CD4-positive, alpha-beta T cell treated with Interleukin-21 for 1 hour (primary cell): ENCODE measurements at regions not wholly inside any gene's neighbourhood (a gene's known extent, or its start where the extent isn't known, plus 50 kb on each side); places are given as distances from the start of the nearest gene placed in this dataset.

Experiments
- DNase-seq: peaks from one replicate; pipeline ENCODE4 v3.0.0-alpha.2; 2020

DNA sequence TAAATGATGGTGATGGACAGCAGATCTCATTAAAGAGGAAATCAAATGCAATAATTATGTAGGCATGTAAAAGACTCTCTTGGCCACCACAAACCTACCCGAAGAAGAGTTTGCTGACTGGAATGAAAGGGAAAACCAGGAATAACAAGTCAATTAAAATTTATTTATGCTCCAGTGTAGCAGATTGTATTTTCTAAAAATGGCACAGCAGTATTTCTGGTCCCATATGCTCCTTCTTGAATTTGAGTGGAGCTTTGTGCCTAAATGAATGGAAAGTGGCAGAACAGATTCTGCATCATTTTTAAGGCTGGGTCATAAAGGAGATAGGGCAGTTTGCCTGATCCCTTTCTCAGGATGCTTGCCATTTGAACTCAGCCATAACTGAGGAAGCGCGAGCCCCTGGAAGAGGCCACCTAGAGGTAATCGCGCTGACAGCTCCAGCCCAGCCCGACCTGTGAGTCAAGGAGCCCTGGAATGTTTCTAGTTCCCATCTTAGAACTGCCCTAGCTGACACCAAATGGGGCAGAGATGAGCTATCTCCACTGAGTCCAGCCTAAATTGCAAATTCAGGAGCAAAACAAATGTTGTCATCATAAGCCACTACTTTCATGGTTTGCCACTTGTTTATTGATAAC, 229.2 kb upstream of the TMTC1 start:
- no peak for DNase-seq

DNA sequence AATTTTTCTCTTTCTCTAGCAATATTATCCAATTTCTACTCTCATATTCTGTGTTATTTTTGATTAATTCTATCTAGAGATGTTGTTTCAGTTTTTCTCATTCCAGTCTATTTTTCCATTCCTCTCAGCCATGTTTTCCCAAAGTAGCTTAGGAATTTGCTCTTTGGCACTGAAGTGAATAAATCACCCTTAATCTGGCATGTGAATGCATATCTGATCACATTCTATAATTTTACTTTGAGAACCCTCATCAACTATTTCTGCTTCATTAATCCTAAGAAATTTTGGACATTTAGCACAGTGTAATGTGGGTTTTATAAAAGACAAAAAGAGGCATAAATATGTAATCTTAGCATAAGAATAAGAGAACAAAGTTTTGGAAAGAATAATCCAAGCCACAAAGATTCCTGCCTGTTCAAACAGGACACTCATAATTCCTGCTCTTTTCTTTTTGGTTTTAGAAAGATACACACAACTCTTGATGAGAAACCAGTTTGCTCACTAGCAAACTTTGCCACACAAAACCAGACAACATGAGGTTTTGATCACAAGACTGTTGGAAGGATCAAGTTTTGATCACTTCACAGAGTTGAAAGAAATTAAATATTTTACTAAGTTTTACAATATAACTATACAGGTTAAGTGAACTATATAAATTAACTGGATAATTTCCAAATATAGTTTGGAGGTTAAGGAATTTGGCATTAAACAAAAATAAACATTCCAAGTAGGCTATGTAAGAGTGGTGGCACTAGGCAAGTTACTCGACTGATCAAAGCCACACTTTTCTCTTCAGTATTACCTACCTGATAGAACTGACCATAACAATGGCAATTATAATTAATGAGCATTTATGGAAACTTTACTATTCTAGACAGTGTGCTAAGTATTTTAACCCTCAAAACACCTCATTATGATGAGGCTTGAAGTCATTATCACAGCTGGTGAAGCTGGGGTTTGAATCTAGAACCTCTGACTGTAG, 226.6 kb upstream of the TMTC1 start:
- no peak for DNase-seq

- no peak for DNase-seq
Measured at GRCh38 chr12:30006021-30006420, 222.3 kb upstream of the TMTC1 start.

- DNase-seq: no peak
Measured at GRCh38 chr12:30003321-30003720, 219.6 kb upstream of the TMTC1 start.

DNA sequence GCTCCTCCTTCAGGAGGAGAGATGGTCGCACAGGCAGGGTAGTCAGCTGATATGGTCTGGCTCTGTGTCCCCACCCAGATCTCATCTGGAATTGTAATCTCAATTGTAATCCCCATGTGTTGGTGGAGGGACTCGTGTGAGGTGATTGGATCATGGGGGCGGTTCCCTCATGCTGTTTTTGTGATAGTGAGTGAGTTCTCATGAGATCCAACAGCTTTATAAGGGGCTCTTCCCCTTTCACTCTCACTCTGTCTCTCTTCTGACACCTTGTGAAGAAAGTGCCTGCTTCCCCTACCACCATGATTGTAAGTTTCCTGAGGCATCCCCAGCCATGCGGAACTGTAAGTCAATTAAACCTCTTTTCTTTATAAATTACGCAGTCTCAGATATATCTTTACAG, 218.9 kb upstream of the TMTC1 start:
- DNase-seq: no peak

- DNase-seq: no peak
Measured at GRCh38 chr12:30000401-30000800, 216.7 kb upstream of the TMTC1 start.

GRCh38 chr12:29996993-29997392, 213.3 kb upstream of the TMTC1 start:
- DNase-seq: no peak

DNA sequence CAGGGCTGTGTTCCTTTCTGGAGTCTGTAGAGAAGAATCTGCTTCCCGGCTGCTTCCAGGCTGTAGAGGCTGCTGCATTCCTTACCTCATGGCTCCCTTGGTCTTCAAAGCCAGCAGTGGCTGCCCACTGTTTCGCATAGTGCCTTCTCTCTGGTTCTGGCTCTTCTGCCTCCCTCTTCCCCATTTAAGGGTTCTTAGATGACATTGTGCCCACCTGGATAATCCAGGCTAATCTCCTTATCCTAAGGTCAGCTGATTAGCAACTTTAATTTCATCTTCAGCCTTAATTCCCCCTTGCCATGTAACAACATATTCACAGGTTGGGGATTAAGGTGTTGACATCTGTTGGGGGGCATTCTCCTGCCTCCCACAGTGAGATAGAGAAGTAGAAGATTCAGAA, 208.6 kb upstream of the TMTC1 start:
- DNase-seq: no peak

DNA sequence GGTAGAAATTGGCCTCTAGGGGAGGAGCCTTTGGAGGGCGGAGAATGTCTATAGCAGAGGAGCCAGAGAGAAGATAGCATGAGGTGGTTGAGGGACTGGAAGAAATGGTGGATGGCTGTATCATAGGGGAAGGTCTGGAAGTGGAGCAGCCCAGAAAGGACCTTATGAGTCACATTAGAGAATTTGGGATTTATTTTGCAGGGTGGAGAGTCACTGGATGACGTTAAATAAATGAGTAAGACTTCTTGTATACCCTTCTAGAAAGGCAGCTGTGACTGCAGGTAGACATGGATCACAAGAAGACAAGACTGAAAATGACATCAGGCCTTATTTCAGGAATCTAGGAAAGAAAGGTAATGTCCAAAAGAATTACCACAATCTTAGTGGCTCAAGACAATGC, 208.2 kb upstream of the TMTC1 start:
- no peak for DNase-seq

- DNase-seq: no peak
Measured at GRCh38 chr12:29990971-29991370, 207.2 kb upstream of the TMTC1 start.

DNA sequence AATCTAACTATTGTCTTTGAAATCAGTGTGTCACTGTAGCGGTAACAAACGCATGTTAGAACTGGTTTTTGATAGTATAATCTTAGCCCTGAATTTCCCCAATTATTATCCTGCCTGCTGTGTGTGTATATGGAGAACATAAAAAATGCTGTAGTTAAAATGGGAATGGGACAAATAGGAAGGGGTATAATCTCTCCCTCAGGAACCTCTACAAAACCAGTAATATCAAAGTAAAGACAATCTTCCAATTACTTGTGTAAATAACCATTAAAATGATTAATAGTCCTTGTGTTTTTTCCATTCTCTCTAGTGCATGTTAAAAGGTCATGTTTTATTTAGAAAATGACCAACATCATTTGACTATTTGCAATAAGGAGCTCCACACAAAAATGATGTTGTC, 200.1 kb upstream of the TMTC1 start:
- no peak for DNase-seq

- DNase-seq: no peak
Measured at GRCh38 chr12:29980304-29980703, 196.6 kb upstream of the TMTC1 start.

- no peak for DNase-seq
Measured at GRCh38 chr12:29971446-29971845, 187.7 kb upstream of the TMTC1 start.

DNA sequence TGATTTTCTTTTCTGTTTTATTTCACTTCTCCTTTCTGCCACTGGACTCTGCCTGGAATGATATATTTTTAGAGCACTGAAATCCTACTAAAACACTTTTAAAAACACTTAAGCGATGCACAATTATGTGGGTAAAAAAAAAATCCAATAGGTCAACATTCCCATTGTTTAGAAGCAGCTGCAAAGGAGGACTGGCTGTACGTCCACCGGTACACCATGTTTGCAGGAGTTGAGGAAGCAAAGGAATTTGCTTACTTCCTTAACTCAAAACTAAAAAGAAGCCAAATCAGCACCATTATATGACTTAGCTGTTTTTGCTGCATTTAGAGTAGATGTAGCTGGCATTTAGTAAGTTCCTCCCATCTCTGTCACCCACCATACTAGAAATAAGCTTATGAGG, 186.8 kb upstream of the TMTC1 start:
- no peak for DNase-seq

DNA sequence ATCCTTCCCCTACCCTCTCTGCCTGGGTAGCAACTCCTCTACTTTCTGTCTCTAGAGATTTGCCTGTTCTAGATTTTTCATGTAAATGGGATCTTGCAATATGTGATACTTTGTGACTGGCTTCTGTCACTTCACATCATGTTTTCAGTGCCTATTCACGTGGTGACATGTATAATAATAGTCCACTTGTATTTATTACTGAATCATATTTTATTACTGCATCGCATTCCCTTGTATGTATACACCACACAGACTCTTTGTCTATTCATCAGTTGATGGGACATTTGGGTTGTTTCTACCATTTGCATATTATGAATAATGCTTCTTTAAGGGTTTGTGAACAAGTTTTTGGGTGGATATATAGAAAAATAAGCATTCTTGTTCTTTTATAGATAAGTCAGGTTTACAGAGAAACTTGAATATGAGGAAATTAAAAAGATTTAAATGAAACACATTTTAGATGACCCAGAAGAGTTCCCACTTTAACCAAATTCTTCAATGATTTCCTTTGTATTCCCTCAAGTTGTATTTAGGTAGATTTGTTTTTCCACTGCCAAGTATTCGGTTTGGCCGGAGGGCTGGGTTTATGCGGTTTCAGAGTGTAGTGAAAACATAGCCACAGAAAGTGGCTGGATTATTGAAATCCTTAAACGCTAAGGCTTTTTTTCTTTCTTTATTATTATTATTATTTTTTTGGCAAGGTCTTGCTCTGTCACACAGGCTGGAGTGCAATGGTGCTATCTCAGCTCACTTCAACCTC, 178.7 kb upstream of the TMTC1 start:
- no peak for DNase-seq

- no peak for DNase-seq
Measured at GRCh38 chr12:29961231-29961630, 177.5 kb upstream of the TMTC1 start.

- DNase-seq: no peak
Measured at GRCh38 chr12:29960122-29960521, 176.4 kb upstream of the TMTC1 start.

- DNase-seq: no peak
Measured at GRCh38 chr12:29957835-29958234, 174.1 kb upstream of the TMTC1 start.

GRCh38 chr12:29945904-29946303, 162.2 kb upstream of the TMTC1 start:
- no peak for DNase-seq

GRCh38 chr12:29944269-29945000, 160.7 kb upstream of the TMTC1 start:
- no peak for DNase-seq

- no peak for DNase-seq
Measured at GRCh38 chr12:29943683-29944082, 159.9 kb upstream of the TMTC1 start.

DNA sequence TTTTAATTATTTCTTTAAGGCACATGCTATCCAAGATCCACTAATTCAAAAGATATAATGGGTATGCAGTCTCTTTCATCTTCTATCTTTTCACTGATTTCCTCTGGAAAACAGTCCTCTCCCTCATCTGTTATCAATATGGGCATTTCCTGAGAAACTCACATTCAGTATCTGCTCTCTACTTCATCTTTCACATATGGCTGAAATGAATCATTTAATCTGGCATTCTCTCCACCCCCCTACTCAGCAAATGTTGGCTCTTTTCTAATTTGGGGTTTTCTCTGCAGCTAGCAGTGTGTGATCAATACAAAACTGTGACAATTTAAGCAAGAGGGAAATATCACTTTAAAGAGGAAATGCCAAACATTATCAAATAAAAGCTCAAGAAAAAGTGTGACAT, 157.1 kb upstream of the TMTC1 start:
- DNase-seq: no peak

DNA sequence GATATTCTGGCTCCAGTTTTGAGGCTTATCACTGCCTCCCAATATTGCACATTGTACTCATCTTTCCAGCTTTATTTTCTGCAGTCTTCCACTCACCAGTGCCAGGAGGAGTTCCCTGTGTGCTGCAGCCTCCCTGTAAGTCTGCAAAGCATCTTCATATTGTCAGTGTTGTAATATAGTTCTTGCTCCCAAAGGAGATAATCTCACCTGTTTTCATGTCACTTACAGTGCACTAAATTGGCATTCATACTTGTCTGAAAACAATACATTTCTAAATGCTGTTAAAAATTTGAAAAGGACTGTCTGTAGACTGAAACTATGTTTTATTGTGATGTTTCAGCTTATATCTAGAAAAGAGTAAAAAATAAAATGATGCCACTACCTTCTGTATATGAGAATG, 146.8 kb upstream of the TMTC1 start:
- no peak for DNase-seq
